Gastroesophageal sphincter (tissue), 4 donors: ENCODE measurements at regions not wholly inside any gene's neighbourhood (a gene's known extent, or its start where the extent isn't known, plus 50 kb on each side); places are given as distances from the start of the nearest gene placed in this dataset.

Source experiments
- ATAC-seq: fragments of 150-250 bp; one replicate; pipeline ENCODE4 v1.9.1; 2016; ENCODE audit warnings: mild to moderate bottlenecking, moderate library complexity
- H3K27ac ChIP-seq, 4 donors: fragments of 200-600 bp; sonication (generic) in 3 of 4; 1 replicate in 3 of 4; 2 replicates in 1 of 4; pipeline ENCODE4 v1.5.1; 2016 to 2019
- H3K27me3 ChIP-seq: fragments of 200-600 bp; sonication (generic); one replicate; pipeline ENCODE4 v1.5.1; 2019
- H3K36me3 ChIP-seq, 2 donors: fragments of 200-600 bp; sonication (generic); one replicate each; pipeline ENCODE4 v1.5.1; 2019; ENCODE audit warnings: control low read depth in 1 of 2
- H3K4me1 ChIP-seq, 3 donors: fragments of 200-600 bp; sonication (generic); 1 replicate in 2 of 3; 2 replicates in 1 of 3; pipeline ENCODE4 v1.5.1; 2016 to 2019; ENCODE audit warnings: control low read depth in 2 of 3
- H3K4me3 ChIP-seq, 2 donors: fragments of 200-600 bp; sonication (generic); one replicate each; pipeline ENCODE4 v1.5.1; 2019; ENCODE audit warnings: mild to moderate bottlenecking in 1 of 2, moderate library complexity in 1 of 2
- H3K9me3 ChIP-seq, 3 donors: fragments of 200-600 bp; sonication (generic); one replicate each; pipeline ENCODE4 v1.5.1; 2017 to 2019; ENCODE audit warnings: control low read depth in 2 of 3
- CTCF ChIP-seq, 4 experiments: fragments of 200-600 bp in 2 of 4; fragments of 450-650 bp in 2 of 4; sonication (generic) in 1 of 4; IDR thresholded peaks; one replicate each; pipeline ENCODE4 v1.5.1; 2017 to 2019; ENCODE audit warnings: antibody characterized with exemption in 4 of 4, mild to moderate bottlenecking in 2 of 4, moderate library complexity in 2 of 4
- EP300 ChIP-seq: sonication (generic); formaldehyde crosslinking; IDR thresholded peaks from one replicate; pipeline ENCODE4 v1.6.1; 2017; ENCODE audit warnings: antibody characterized with exemption, mild to moderate bottlenecking
- POLR2A ChIP-seq, 2 donors: fragments of 450-650 bp; IDR thresholded peaks; one replicate each; pipeline ENCODE4 v1.6.1; 2017; ENCODE audit warnings: antibody characterized with exemption in 2 of 2, mild to moderate bottlenecking in 2 of 2, moderate library complexity in 1 of 2
- POLR2AphosphoS5 ChIP-seq: sonication (generic); formaldehyde crosslinking; IDR thresholded peaks from one replicate; pipeline ENCODE4 v1.6.1; 2017; ENCODE audit warnings: antibody characterized with exemption
- WGBS, 2 donors: methylation state at CpG; one replicate each; pipeline ENCODE4 v1.1.5; 2018; ENCODE audit warnings: low coverage in 1 of 2; 5-methylcytosine and 5-hydroxymethylcytosine counted together

GRCh38 chr15:46326173-46326572 is 691.3 kb downstream of the SQOR start:
- Histone ChIP-seq H3K27me3 (no peaks in the 10 kb centered on the region), H3K4me1 (no peaks in the 10 kb centered on the region), H3K9me3 (no peaks in the 10 kb centered on the region), H3K27ac (no peak overlapping the region), H3K4me3 (no peak overlapping the region), H3K36me3 (no peaks in the 10 kb centered on the region)
- TF ChIP-seq POLR2A (IDR thresholded peaks at IDR 0.05): no peak
- TF ChIP-seq CTCF (IDR thresholded peaks at IDR 0.05): no peak
- no peak for TF ChIP-seq POLR2AphosphoS5
- no peak for TF ChIP-seq EP300
- ATAC-seq: no peak

- H3K4me3 ChIP-seq: no peak overlapping the region
- no peaks in the 10 kb centered on the region for H3K27me3 ChIP-seq
- no peaks in the 10 kb centered on the region for H3K9me3 ChIP-seq
- no peaks in the 10 kb centered on the region for H3K4me1 ChIP-seq
- 55 to 72% methylated on average over 1 of the region's 1 CpG for WGBS, 2 donors
- no peaks in the 10 kb centered on the region for H3K36me3 ChIP-seq
- TF ChIP-seq POLR2AphosphoS5 (no peak), CTCF (IDR thresholded peaks at IDR 0.05) (no peak), EP300 (no peak), POLR2A (IDR thresholded peaks at IDR 0.05) (no peak)
- ATAC-seq: no peak
- no peak overlapping the region for H3K27ac ChIP-seq
Observed at GRCh38 chr15:46328821-46329220, 694.0 kb downstream of the SQOR start.

GRCh38 chr15:46329876-46330275 is 695.0 kb downstream of the SQOR start:
- Histone ChIP-seq H3K4me1 (no peaks in the 10 kb centered on the region), H3K9me3 (no peaks in the 10 kb centered on the region), H3K36me3 (no peaks in the 10 kb centered on the region), H3K27me3 (no peaks in the 10 kb centered on the region), H3K4me3 (no peak overlapping the region), H3K27ac (no peak overlapping the region)
- 78 to 88% methylated on average over 1 of the region's 1 CpG for WGBS, 2 donors
- TF ChIP-seq POLR2AphosphoS5 (no peak), EP300 (no peak), POLR2A (IDR thresholded peaks at IDR 0.05) (no peak), CTCF (IDR thresholded peaks at IDR 0.05) (no peak)
- ATAC-seq: no peak

GRCh38 chr15:46331546-46331945 is 696.7 kb downstream of the SQOR start:
- H3K27ac ChIP-seq: no peak overlapping the region
- H3K36me3 ChIP-seq: no peaks in the 10 kb centered on the region
- TF ChIP-seq EP300: no peak
- TF ChIP-seq CTCF (IDR thresholded peaks at IDR 0.05): no peak
- TF ChIP-seq POLR2A (IDR thresholded peaks at IDR 0.05): no peak
- TF ChIP-seq POLR2AphosphoS5: no peak
- H3K9me3 ChIP-seq: no peaks in the 10 kb centered on the region
- ATAC-seq: no peak
- H3K4me3 ChIP-seq: no peak overlapping the region
- no peaks in the 10 kb centered on the region for H3K4me1 ChIP-seq
- H3K27me3 ChIP-seq: no peaks in the 10 kb centered on the region

- 46 to 55% methylated on average over 2 to 4 of the region's 7 CpGs for WGBS, 2 donors
- Histone ChIP-seq H3K4me1 (no peaks in the 10 kb centered on the region), H3K27ac (no peak overlapping the region), H3K36me3 (no peaks in the 10 kb centered on the region), H3K4me3 (no peak overlapping the region), H3K9me3 (no peaks in the 10 kb centered on the region), H3K27me3 (no peaks in the 10 kb centered on the region)
- ATAC-seq: no peak
- TF ChIP-seq POLR2AphosphoS5 (no peak), POLR2A (IDR thresholded peaks at IDR 0.05) (no peak), EP300 (no peak), CTCF (IDR thresholded peaks at IDR 0.05) (no peak)
Observed at GRCh38 chr15:46343196-46343935, 708.5 kb downstream of the SQOR start.
